ENCODE measurements at regions not wholly inside any gene's neighbourhood (a gene's known extent, or its start where the extent isn't known, plus 50 kb on each side); places are given as distances from the start of the nearest gene placed in this dataset.
"Not testable (repeated sequence)": the region's sequence is repeated elsewhere in the genome, so short reads cannot be mapped to it uniquely, and the experiment has no call there.

- Mint-ChIP-seq H3K4me1 (ENCODE audit: unreplicated experiment) (no peaks in the 10 kb centered on the region), H3K27ac (ENCODE audit: unreplicated experiment) (no peak overlapping the region)
Measured at GRCh38 chr9:13915591-13916301, 398.2 kb downstream of the NFIB start.

GRCh38 chr9:13915131-13915530 lies 398.8 kb downstream of the NFIB start:
- Mint-ChIP-seq H3K9me3 (ENCODE audit: unreplicated experiment) (no peaks in the 10 kb centered on the region), H3K4me3 (ENCODE audit: unreplicated experiment) (no peak overlapping the region), H3K27me3 (ENCODE audit: unreplicated experiment) (no peaks in the 10 kb centered on the region), H3K27ac (ENCODE audit: unreplicated experiment) (no peak overlapping the region), H3K4me1 (ENCODE audit: unreplicated experiment) (no peaks in the 10 kb centered on the region), H3K36me3 (ENCODE audit: low read depth, unreplicated experiment) (no peaks in the 10 kb centered on the region)
- TF ChIP-seq CTCF (IDR thresholded peaks at IDR 0.05; ENCODE audit: unreplicated experiment), result no peak
- no peak for DNase-seq (ENCODE audit: low spot score)

More at GRCh38 chr9:13915591-13916301, 398.2 kb downstream of the NFIB start:
- DNase-seq (ENCODE audit: low spot score), result no peak
- H3K36me3 Mint-ChIP-seq (ENCODE audit: low read depth, unreplicated experiment), result no peaks in the 10 kb centered on the region
- no peak for TF ChIP-seq CTCF (IDR thresholded peaks at IDR 0.05; ENCODE audit: unreplicated experiment)
- no peaks in the 10 kb centered on the region for H3K9me3 Mint-ChIP-seq (ENCODE audit: unreplicated experiment)
- H3K4me3 Mint-ChIP-seq (ENCODE audit: unreplicated experiment), result no peak overlapping the region
- H3K27me3 Mint-ChIP-seq (ENCODE audit: unreplicated experiment), result no peaks in the 10 kb centered on the region

GRCh38 chr9:13911473-13911872 lies 402.5 kb downstream of the NFIB start:
- TF ChIP-seq CTCF (IDR thresholded peaks at IDR 0.05; ENCODE audit: unreplicated experiment), result no peak
- Mint-ChIP-seq H3K9me3 (ENCODE audit: unreplicated experiment) (no peaks in the 10 kb centered on the region), H3K36me3 (ENCODE audit: low read depth, unreplicated experiment) (no peaks in the 10 kb centered on the region), H3K27me3 (ENCODE audit: unreplicated experiment) (no peaks in the 10 kb centered on the region), H3K4me3 (ENCODE audit: unreplicated experiment) (no peak overlapping the region), H3K27ac (ENCODE audit: unreplicated experiment) (no peak overlapping the region), H3K4me1 (ENCODE audit: unreplicated experiment) (no peaks in the 10 kb centered on the region)
- no peak for DNase-seq (ENCODE audit: low spot score)

GRCh38 chr9:13907842-13908241 lies 406.1 kb downstream of the NFIB start:
- H3K27ac Mint-ChIP-seq (ENCODE audit: unreplicated experiment); H3K27me3 Mint-ChIP-seq (ENCODE audit: unreplicated experiment); H3K4me3 Mint-ChIP-seq (ENCODE audit: unreplicated experiment); DNase-seq (ENCODE audit: low spot score); H3K36me3 Mint-ChIP-seq (ENCODE audit: low read depth, unreplicated experiment); H3K4me1 Mint-ChIP-seq (ENCODE audit: unreplicated experiment); H3K9me3 Mint-ChIP-seq (ENCODE audit: unreplicated experiment): not testable (repeated sequence)

GRCh38 chr9:13904746-13905145 lies 409.2 kb downstream of the NFIB start:
- peaks cover 12% of the 10 kb centered on the region for H3K4me1 Mint-ChIP-seq (ENCODE audit: unreplicated experiment)
- H3K9me3 Mint-ChIP-seq (ENCODE audit: unreplicated experiment), result no peaks in the 10 kb centered on the region
- no peak overlapping the region for H3K4me3 Mint-ChIP-seq (ENCODE audit: unreplicated experiment)
- no peak for DNase-seq (ENCODE audit: low spot score)
- no peak for TF ChIP-seq CTCF (IDR thresholded peaks at IDR 0.05; ENCODE audit: unreplicated experiment)
- no peaks in the 10 kb centered on the region for H3K36me3 Mint-ChIP-seq (ENCODE audit: low read depth, unreplicated experiment)
- H3K27ac Mint-ChIP-seq (ENCODE audit: unreplicated experiment), result no peak overlapping the region
- H3K27me3 Mint-ChIP-seq (ENCODE audit: unreplicated experiment), result no peaks in the 10 kb centered on the region

All from endothelial cell (in vitro differentiated cells).